ENCODE measurements at regions not wholly inside any gene's neighbourhood (a gene's known extent, or its start where the extent isn't known, plus 50 kb on each side); places are given as distances from the start of the nearest gene placed in this dataset.

DNA sequence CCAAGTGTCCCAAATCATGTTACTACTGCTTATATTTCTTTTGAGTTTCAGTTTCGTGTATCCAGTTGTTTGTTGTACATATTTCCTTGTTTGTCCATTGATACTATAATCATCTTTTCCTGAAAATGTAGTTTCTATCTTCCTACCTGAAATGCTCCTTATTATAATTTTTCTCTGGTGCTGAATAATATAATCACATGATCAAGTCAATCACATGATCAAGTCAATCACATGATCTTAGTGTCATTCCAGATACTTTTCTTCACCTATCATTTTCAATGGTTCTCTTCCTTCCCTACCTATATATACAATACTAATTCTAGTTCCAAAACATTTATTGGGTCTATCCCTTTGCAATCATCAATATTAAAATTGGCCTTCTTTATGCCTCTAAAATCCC lies 2058.8 kb downstream of the PCDH7 start:
- no peak for DNase-seq (ENCODE audit: low read depth)
- TF ChIP-seq, protein P1, sequence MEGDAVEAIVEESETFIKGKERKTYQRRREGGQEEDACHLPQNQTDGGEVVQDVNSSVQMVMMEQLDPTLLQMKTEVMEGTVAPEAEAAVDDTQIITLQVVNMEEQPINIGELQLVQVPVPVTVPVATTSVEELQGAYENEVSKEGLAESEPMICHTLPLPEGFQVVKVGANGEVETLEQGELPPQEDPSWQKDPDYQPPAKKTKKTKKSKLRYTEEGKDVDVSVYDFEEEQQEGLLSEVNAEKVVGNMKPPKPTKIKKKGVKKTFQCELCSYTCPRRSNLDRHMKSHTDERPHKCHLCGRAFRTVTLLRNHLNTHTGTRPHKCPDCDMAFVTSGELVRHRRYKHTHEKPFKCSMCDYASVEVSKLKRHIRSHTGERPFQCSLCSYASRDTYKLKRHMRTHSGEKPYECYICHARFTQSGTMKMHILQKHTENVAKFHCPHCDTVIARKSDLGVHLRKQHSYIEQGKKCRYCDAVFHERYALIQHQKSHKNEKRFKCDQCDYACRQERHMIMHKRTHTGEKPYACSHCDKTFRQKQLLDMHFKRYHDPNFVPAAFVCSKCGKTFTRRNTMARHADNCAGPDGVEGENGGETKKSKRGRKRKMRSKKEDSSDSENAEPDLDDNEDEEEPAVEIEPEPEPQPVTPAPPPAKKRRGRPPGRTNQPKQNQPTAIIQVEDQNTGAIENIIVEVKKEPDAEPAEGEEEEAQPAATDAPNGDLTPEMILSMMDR (IDR thresholded peaks at IDR 0.05; ENCODE audit: insufficient read depth, low read length, poor library complexity, severe bottlenecking), result no peak
- H3K36me3 ChIP-seq (ENCODE audit: control insufficient read depth, insufficient read depth, low read length), result no peaks in the 10 kb centered on the region
- no peaks in the 10 kb centered on the region for H3K27me3 ChIP-seq (ENCODE audit: control insufficient read depth, insufficient read depth, low read length)
- H3K4me3 ChIP-seq (ENCODE audit: low read depth, low read length), result no peak overlapping the region

GRCh38 chr4:32789026-32789608 lies 2068.9 kb downstream of the PCDH7 start:
- Histone ChIP-seq H3K36me3 (ENCODE audit: control insufficient read depth, insufficient read depth, low read length) (no peaks in the 10 kb centered on the region), H3K27me3 (ENCODE audit: control insufficient read depth, insufficient read depth, low read length) (no peaks in the 10 kb centered on the region), H3K4me3 (ENCODE audit: low read depth, low read length) (no peak overlapping the region)
- TF ChIP-seq, protein P1 (IDR thresholded peaks at IDR 0.05; ENCODE audit: insufficient read depth, low read length, poor library complexity, severe bottlenecking), result no peak
- DNase-seq (ENCODE audit: low read depth), result peak; percentile 42

- Histone ChIP-seq H3K4me3 (ENCODE audit: low read depth, low read length) (no peak overlapping the region), H3K27me3 (ENCODE audit: control insufficient read depth, insufficient read depth, low read length) (no peaks in the 10 kb centered on the region), H3K36me3 (ENCODE audit: control insufficient read depth, insufficient read depth, low read length) (no peaks in the 10 kb centered on the region)
- DNase-seq (ENCODE audit: low read depth), result no peak
- TF ChIP-seq, protein P1 (IDR thresholded peaks at IDR 0.05; ENCODE audit: insufficient read depth, low read length, poor library complexity, severe bottlenecking), result no peak
Observed at GRCh38 chr4:32790803-32791202, 2070.6 kb downstream of the PCDH7 start.

DNA sequence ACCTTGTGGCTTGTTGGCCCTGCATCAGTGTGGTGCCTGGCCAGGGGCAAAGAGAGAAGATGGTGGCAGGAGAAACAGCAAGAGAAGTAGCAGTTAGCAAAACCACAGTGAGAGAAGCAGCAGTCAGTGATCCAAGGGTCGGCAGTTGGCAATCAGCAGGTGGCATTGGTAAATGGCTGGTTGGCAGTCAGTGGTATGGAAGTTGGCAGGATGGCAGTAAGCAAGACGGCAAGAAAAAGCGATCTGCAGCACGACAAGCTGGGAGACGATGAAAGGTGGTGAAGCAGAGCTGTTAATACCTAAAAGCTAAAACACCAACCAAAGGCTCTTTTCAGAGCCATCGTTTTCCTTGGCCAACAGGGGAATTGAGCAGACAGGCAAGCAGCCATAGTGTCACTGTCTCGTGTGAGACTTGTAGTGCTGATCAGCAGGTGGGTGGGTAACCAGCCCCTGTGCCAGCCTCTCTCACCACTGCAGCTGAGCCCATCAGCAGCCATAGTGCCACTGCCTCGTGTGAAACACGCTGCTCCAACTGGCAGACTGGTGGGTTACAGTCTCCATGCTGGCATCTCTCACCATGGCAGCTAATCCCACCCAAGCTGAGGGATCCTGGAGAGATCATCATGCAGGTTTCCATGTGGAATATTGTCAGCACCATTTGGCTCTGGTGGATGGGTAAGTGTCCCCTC lies 2078.4 kb downstream of the PCDH7 start:
- Histone ChIP-seq H3K4me3 (ENCODE audit: low read depth, low read length) (no peak overlapping the region), H3K36me3 (ENCODE audit: control insufficient read depth, insufficient read depth, low read length) (no peaks in the 10 kb centered on the region), H3K27me3 (ENCODE audit: control insufficient read depth, insufficient read depth, low read length) (no peaks in the 10 kb centered on the region)
- no peak for DNase-seq (ENCODE audit: low read depth)
- TF ChIP-seq, protein P1 (IDR thresholded peaks at IDR 0.05; ENCODE audit: insufficient read depth, low read length, poor library complexity, severe bottlenecking), result no peak

DNA sequence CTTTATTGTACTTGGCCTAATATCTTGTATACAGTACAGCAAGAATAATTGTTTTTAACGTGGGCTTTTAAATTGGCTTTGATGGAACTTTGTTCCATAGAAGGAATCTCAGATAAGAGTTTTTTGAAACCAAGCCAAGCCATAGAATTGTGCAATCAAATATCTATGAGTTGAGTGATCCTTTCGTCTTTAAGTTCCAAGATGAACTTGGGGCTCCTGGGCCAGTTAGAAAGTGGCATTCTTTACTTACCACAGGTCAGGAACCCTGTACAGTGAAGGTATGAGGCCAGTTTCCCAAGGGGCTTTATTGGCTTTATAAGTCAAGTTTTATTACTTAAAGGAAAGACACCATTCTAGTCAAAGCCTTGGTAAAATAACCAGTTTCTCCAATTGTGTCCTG lies 2104.2 kb downstream of the PCDH7 start:
- Histone ChIP-seq H3K4me3 (ENCODE audit: low read depth, low read length) (no peak overlapping the region), H3K27me3 (ENCODE audit: control insufficient read depth, insufficient read depth, low read length) (no peaks in the 10 kb centered on the region), H3K36me3 (ENCODE audit: control insufficient read depth, insufficient read depth, low read length) (no peaks in the 10 kb centered on the region)
- no peak for DNase-seq (ENCODE audit: low read depth)
- TF ChIP-seq, protein P1 (IDR thresholded peaks at IDR 0.05; ENCODE audit: insufficient read depth, low read length, poor library complexity, severe bottlenecking), result no peak

GRCh38 chr4:32826169-32826568 lies 2106.0 kb downstream of the PCDH7 start:
- no peaks in the 10 kb centered on the region for H3K36me3 ChIP-seq (ENCODE audit: control insufficient read depth, insufficient read depth, low read length)
- no peak overlapping the region for H3K4me3 ChIP-seq (ENCODE audit: low read depth, low read length)
- TF ChIP-seq, protein P1 (IDR thresholded peaks at IDR 0.05; ENCODE audit: insufficient read depth, low read length, poor library complexity, severe bottlenecking), result no peak
- DNase-seq (ENCODE audit: low read depth), result no peak
- no peaks in the 10 kb centered on the region for H3K27me3 ChIP-seq (ENCODE audit: control insufficient read depth, insufficient read depth, low read length)

All from kidney epithelial cell (primary cell).